NCI-H1694 treated with DMSO at 0.1 percent for 48 hours (cell line): ENCODE measurements at regions not wholly inside any gene's neighbourhood (a gene's known extent, or its start where the extent isn't known, plus 50 kb on each side); places are given as distances from the start of the nearest gene placed in this dataset.
"Not testable (repeated sequence)": the region's sequence is repeated elsewhere in the genome, so short reads cannot be mapped to it uniquely, and the experiment has no call there.

Experiments used
- DNase-seq: peaks from one replicate; lab custom pipeline; 2025; lab: John Stamatoyannopoulos, UW

GRCh38 chr10:124324451-124324850 lies 94.3 kb downstream of the OAT start:
- no peak for DNase-seq

GRCh38 chr10:124323806-124324205 lies 94.9 kb downstream of the OAT start:
- DNase-seq, result no peak

- DNase-seq, result no peak
Measured at GRCh38 chr10:124323111-124323725, 95.5 kb downstream of the OAT start.

GRCh38 chr10:124322191-124322980 lies 96.3 kb downstream of the OAT start:
- no peak for DNase-seq

GRCh38 chr10:124321433-124322089 lies 97.2 kb downstream of the OAT start:
- no peak for DNase-seq

GRCh38 chr10:124320778-124321432 lies 97.8 kb downstream of the OAT start:
- DNase-seq, result no peak

GRCh38 chr10:124319926-124320391 lies 98.8 kb downstream of the OAT start:
- no peak for DNase-seq

- DNase-seq, result not testable (repeated sequence)
Measured at GRCh38 chr10:124319520-124319919, 99.2 kb downstream of the OAT start.

GRCh38 chr10:124318811-124319210 lies 99.9 kb downstream of the OAT start:
- no peak for DNase-seq

GRCh38 chr10:124318076-124318475 lies 100.6 kb downstream of the OAT start:
- no peak for DNase-seq

GRCh38 chr10:124316326-124316725 lies 102.4 kb downstream of the OAT start:
- DNase-seq, result no peak

GRCh38 chr10:124315591-124316270 lies 103.0 kb downstream of the OAT start:
- no peak for DNase-seq

GRCh38 chr10:124313374-124313773 lies 105.3 kb downstream of the OAT start:
- no peak for DNase-seq

- no peak for DNase-seq
Measured at GRCh38 chr10:124308811-124309210, 109.9 kb downstream of the OAT start.

- DNase-seq, result no peak
Measured at GRCh38 chr10:124308056-124308645, 110.6 kb downstream of the OAT start.

- no peak for DNase-seq
Measured at GRCh38 chr10:124307591-124307990, 111.1 kb downstream of the OAT start.

- no peak for DNase-seq
Measured at GRCh38 chr10:124306922-124307371, 111.8 kb downstream of the OAT start.

- DNase-seq, result no peak
Measured at GRCh38 chr10:124306520-124306919, 112.2 kb downstream of the OAT start.

GRCh38 chr10:124305984-124306383 lies 112.7 kb downstream of the OAT start:
- no peak for DNase-seq

GRCh38 chr10:124305131-124305530 lies 113.6 kb downstream of the OAT start:
- no peak for DNase-seq

- no peak for DNase-seq
Measured at GRCh38 chr10:124303662-124304418, 114.9 kb downstream of the OAT start.
